ENCODE measurements at regions not wholly inside any gene's neighbourhood (a gene's known extent, or its start where the extent isn't known, plus 50 kb on each side); places are given as distances from the start of the nearest gene placed in this dataset.

DNA sequence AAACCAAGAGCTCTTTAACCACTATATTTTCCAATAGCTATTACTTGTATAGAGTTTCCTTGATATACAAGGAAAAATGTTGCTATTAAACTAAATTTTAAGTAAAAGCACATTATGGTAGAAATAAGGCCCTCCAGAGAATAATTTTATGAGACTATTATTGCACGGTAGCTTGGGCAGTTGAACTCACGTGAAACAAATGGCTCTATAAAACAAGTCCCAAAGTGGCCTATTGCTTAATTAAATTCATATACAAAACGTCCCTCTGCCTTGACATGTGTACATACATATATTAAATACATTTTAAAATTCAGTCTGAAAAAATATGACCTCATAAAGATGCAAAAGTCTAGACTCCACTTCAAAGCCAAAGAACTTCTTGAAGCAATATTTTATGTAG is 582.2 kb downstream of the CENPC start:
- no peak for TF ChIP-seq POLR2AphosphoS5 (IDR thresholded peaks at IDR 0.05)
- TF ChIP-seq, protein P1, sequence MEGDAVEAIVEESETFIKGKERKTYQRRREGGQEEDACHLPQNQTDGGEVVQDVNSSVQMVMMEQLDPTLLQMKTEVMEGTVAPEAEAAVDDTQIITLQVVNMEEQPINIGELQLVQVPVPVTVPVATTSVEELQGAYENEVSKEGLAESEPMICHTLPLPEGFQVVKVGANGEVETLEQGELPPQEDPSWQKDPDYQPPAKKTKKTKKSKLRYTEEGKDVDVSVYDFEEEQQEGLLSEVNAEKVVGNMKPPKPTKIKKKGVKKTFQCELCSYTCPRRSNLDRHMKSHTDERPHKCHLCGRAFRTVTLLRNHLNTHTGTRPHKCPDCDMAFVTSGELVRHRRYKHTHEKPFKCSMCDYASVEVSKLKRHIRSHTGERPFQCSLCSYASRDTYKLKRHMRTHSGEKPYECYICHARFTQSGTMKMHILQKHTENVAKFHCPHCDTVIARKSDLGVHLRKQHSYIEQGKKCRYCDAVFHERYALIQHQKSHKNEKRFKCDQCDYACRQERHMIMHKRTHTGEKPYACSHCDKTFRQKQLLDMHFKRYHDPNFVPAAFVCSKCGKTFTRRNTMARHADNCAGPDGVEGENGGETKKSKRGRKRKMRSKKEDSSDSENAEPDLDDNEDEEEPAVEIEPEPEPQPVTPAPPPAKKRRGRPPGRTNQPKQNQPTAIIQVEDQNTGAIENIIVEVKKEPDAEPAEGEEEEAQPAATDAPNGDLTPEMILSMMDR (IDR thresholded peaks at IDR 0.05 in 8 of 11, conservative IDR thresholded peaks at IDR 0.05 in 3 of 11): no peak
